ENCODE measurements at regions not wholly inside any gene's neighbourhood (a gene's known extent, or its start where the extent isn't known, plus 50 kb on each side); places are given as distances from the start of the nearest gene placed in this dataset.

GRCh38 chr2:81158505-81158904, 854.0 kb upstream of the LRRTM1 start:
- in situ Hi-C loops (cut with MboI) (no loop called here), intact Hi-C loops (cut with micrococcal nuclease) (no loop called here)
- BruUV-seq (replicated peaks) = no TSS peak
- no peak overlapping the region for H3K4me3 ChIP-seq
- H3K27ac ChIP-seq (ENCODE audit: extremely low read depth, low read depth, low read length) = no peak overlapping the region
- H3K9me1 ChIP-seq (ENCODE audit: control insufficient read depth, insufficient read depth, low read length) = no peaks in the 10 kb centered on the region
- no peaks in the 10 kb centered on the region for H4K20me1 ChIP-seq (replicated peaks; ENCODE audit: control insufficient read depth, insufficient read depth, low read length)
- no peaks in the 10 kb centered on the region for H3K27me3 ChIP-seq (ENCODE audit: control insufficient read depth in 2 of 2, insufficient read depth in 2 of 2, low read length in 2 of 2)
- CTCF ChIA-PET (ENCODE audit: low intra/inter-chr PET ratio) = no interaction called here
- H3K9ac ChIP-seq (ENCODE audit: insufficient read depth in 1 of 2, low read depth in 2 of 2, low read length in 2 of 2) = no peak overlapping the region
- WGBS (ENCODE audit: insufficient coverage, low coverage, missing lambda C conversion rate) = 0% methylated on average over 5 of the region's 5 CpGs
- ATAC-seq (no peak), DNase-seq (ENCODE audit: extremely low read depth in 1 of 4, low spot score in 3 of 4) (no peak), FAIRE-seq (no peak)
- POLR2A ChIA-PET = no interaction called here
- H3K4me1 ChIP-seq (replicated peaks in 1 of 2; ENCODE audit: control insufficient read depth in 2 of 2, insufficient read depth in 2 of 2, low read length in 2 of 2) = no peaks in the 10 kb centered on the region
- no peak for TF ChIP-seq NFYB (IDR thresholded peaks at IDR 0.05; ENCODE audit: extremely low read depth, insufficient read length)
- no peak for TF ChIP-seq SIX5 (IDR thresholded peaks at IDR 0.05; ENCODE audit: borderline replicate concordance in 1 of 2, insufficient read depth in 1 of 2, low read depth in 1 of 2, low read length in 2 of 2)
- no peak for TF ChIP-seq ELK1 (CRISPR knock-in tag; IDR thresholded peaks at IDR 0.05)
- no peak for TF ChIP-seq ZNF609 (CRISPR knock-in tag; IDR thresholded peaks at IDR 0.05; ENCODE audit: borderline replicate concordance)
- H3K4me2 ChIP-seq (ENCODE audit: insufficient read depth, low read length) = no peak overlapping the region
- H3K79me2 ChIP-seq (ENCODE audit: control insufficient read depth, insufficient read depth, low read length) = no peaks in the 10 kb centered on the region
- no peak overlapping the region for H2AFZ ChIP-seq (ENCODE audit: low read depth, low read length)
- H3K36me3 ChIP-seq (ENCODE audit: control insufficient read depth, insufficient read depth, low read length) = no peaks in the 10 kb centered on the region
- no peaks in the 10 kb centered on the region; the same call in 1 of the 2 replicates for H3K9me3 ChIP-seq (replicated peaks; ENCODE audit: control insufficient read depth, insufficient read depth, low read depth, low read length)
